Neural cell (in vitro differentiated cells): ENCODE measurements at regions not wholly inside any gene's neighbourhood (a gene's known extent, or its start where the extent isn't known, plus 50 kb on each side); places are given as distances from the start of the nearest gene placed in this dataset.

Experiments used
- CTCF ChIP-seq: fragments of 450-650 bp; IDR thresholded peaks from 2 replicates; pipeline ENCODE4 v1.5.1; 2014; ENCODE audit warnings: antibody characterized with exemption, mild to moderate bottlenecking, moderate library complexity; ENCODE audit not compliant: poor library complexity, severe bottlenecking
- EZH2 ChIP-seq: fragments of 200-600, 300-800 bp; shearing (Covaris generic), sonication (generic); IDR thresholded peaks from 2 replicates; pipeline ENCODE4 v1.6.1; 2014; ENCODE audit warnings: antibody characterized with exemption, low read length, borderline replicate concordance, mild to moderate bottlenecking; ENCODE audit not compliant: insufficient read depth, poor library complexity, severe bottlenecking
- RAD21 ChIP-seq: fragments of 450-650 bp; conservative IDR thresholded peaks from 2 replicates; pipeline ENCODE4 v1.6.1; 2014; ENCODE audit warnings: antibody characterized with exemption, mild to moderate bottlenecking, moderate library complexity

GRCh38 chr4:66604192-66604591 lies 933.9 kb upstream of the EPHA5 start:
- TF ChIP-seq CTCF, result no peak
- no peak for TF ChIP-seq RAD21
- TF ChIP-seq EZH2, result no peak
